GM19023 (cell line): ENCODE measurements at regions not wholly inside any gene's neighbourhood (a gene's known extent, or its start where the extent isn't known, plus 50 kb on each side); places are given as distances from the start of the nearest gene placed in this dataset.
A peak's percentile ranks its signal among the peaks of the same experiment; 100 is the strongest.
"Not testable (repeated sequence)": the region's sequence is repeated elsewhere in the genome, so short reads cannot be mapped to it uniquely, and the experiment has no call there.

Experiments
- ATAC-seq: cut with Tn5 transposase; IDR thresholded peaks from one replicate; pipeline ENCODE4 v1.9.1; 2021; ENCODE audit warnings: mild to moderate bottlenecking, moderate library complexity; ENCODE audit not compliant: unreplicated experiment

DNA sequence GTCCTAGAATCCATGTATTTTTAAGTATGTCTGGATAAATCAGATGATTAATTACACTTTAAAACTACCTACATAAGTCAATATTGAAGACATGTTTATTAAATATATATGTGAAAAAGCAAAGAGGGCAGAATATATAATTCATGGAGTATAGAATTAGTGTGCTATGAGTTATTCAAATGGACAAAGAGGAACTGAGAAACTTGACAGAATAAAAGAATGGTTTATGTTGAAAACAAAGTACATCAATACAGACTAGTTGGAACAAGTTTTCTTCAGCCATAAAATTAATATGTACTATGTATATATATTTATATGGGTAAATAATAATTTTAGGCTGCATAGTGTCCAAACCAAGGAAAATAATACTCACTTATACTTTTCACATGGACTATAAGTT, 173.5 kb downstream of the NPFFR2 start:
- no peak for ATAC-seq

GRCh38 chr4:72205831-72206230, 174.0 kb downstream of the NPFFR2 start:
- no peak for ATAC-seq

DNA sequence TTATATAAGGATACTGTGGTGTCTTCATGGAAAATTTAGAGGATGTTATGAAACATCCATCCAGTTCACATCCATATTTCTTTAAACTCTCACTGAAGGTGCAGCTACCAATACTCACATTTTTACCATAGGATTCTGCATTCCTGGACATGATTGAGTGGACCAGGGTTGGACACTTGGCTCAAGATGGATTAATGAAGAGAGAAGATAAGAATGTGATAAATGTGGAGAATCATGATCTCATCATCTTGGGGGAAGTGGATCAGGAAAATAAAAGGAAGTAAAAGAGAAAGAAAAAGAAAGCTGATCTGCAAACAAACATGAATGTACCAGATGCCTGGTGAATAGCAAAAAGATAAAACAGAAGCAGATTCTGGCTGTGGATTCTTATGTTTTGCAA, 175.4 kb downstream of the NPFFR2 start:
- ATAC-seq = no peak

GRCh38 chr4:72208421-72209075, 176.7 kb downstream of the NPFFR2 start:
- ATAC-seq = no peak

GRCh38 chr4:72209600-72209999, 177.8 kb downstream of the NPFFR2 start:
- peak; percentile 46 for ATAC-seq

DNA sequence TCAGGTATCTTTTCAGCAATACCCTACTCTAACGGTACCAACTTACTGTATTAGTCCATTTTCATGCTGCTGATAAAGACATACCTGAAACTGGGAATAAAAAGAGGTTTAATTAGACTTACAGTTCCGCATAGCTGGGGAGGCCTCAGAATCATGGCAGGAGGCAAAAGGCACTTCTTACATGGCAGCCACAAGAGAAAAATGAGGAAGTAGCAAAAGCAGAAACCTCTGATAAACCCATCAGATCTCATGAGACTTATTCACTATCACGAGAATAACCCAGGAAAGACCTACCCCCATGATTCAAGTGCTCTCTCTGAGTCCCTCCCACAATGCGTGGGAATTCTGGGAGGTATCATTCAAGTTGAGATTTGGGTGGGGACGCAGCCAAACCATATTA, 182.0 kb downstream of the NPFFR2 start:
- ATAC-seq = not testable (repeated sequence)

GRCh38 chr4:72215198-72215597, 183.4 kb downstream of the NPFFR2 start:
- no peak for ATAC-seq

GRCh38 chr4:72216539-72217277, 184.9 kb downstream of the NPFFR2 start:
- ATAC-seq = no peak

DNA sequence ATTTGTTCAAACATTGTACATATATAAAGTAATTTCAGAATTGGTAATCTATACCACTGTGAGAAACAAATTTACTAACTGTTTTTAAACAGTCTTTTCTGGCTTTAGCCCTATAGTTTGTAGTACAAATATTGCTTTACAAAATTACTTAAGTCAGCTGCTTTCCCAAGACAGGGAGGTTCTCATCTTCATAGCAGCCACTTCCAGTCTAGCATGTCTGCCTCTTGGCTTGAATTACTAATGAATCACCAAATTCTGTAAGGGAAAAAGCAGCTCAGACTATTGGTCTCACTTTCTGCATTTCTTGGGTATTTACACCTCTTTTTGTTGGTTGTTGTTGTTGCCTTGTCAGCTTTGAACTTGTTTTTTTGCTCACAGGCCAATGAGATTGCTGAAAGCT, 187.2 kb downstream of the NPFFR2 start:
- no peak for ATAC-seq
